NCI-H1417 treated with DMSO at 0.1 percent for 48 hours (cell line): ENCODE measurements at regions not wholly inside any gene's neighbourhood (a gene's known extent, or its start where the extent isn't known, plus 50 kb on each side); places are given as distances from the start of the nearest gene placed in this dataset.
"Not testable (repeated sequence)": the region's sequence is repeated elsewhere in the genome, so short reads cannot be mapped to it uniquely, and the experiment has no call there.

Experiments
- DNase-seq: peaks from one replicate; lab custom pipeline; 2025; lab: John Stamatoyannopoulos, UW

DNA sequence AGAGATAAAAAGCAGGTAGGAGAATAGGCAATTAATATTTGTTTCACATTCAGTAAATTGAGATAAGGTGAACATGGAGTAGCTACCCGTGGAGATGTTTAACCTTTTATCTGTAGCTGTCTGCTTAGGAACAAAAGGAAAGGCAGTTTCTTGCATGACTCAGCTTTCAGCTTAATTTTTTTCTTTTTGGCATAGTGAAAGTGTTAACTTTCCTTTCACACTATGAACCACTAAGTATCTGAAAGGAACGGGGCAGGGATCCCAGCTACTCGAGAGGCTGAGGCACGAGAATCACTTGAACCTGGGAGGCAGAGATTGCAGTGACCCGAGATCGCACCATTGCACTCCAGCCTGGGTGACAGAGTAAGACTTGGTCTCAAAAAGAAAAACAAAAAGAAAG is 176.0 kb downstream of the LACC1 start:
- not testable (repeated sequence) for DNase-seq

DNA sequence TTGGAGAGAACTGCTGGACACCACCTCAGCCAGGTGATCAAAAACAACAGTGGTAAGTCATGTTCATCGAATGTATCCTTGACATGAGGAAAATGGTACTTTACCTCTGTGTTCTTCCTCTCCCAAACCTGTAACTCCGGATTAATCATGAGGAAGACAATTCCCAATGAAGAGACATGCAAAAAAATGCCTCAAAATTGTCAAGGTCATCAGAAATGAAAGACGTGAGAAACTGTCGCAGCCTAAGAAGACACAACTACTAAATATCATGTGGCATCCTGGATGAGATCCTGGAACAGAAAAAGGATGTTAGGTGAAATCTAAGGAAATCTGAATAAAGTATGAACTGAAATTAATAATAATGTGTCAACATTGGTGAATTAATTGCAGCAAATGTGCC is 178.4 kb downstream of the LACC1 start:
- DNase-seq = no peak

DNA sequence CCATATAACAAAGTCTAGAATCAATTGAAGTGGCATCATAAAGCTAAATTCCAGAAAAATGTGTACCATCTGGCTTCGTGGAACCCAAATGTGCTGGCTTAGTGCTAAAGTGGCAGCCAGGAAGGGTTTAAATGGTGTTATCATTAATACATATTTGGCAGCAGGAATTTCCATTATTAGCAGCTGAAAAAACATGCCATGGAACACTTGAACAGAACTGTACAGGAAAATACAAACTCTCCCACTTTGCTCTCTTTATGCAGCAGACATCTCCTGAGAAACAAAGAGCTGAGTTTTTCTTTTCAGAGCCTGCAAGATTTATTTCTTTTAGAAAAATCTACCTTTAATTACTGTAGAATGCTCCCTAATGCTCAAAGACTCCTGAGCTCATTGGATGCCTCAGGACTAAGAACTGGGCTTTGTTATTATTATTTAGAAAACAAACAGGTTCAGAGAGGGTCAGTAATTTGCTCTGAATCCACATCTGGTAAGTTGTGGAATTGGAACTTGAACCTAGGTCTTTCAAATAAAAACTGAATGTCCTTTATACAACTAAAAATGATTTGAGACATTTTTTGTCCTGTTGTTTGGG is 179.0 kb downstream of the LACC1 start:
- no peak for DNase-seq

DNA sequence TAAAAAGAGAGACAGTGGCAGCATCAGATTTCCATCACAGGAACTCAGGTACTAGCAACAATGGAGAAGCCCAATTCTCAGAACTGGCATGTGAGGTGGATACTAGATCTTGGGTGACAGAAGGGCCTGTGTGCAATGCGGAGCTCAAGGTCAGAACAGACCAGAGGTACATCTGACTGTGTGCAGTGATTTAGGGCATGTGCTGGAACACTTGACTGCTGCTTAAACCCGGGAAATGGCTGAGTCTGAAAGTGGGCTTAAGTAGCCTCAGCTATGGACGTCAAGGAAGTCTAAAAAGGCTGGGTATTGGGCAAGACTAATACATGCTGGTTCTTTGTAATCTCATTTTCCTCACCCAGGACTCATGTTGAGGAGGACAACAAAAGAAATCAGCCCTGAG is 182.2 kb downstream of the LACC1 start:
- no peak for DNase-seq

DNA sequence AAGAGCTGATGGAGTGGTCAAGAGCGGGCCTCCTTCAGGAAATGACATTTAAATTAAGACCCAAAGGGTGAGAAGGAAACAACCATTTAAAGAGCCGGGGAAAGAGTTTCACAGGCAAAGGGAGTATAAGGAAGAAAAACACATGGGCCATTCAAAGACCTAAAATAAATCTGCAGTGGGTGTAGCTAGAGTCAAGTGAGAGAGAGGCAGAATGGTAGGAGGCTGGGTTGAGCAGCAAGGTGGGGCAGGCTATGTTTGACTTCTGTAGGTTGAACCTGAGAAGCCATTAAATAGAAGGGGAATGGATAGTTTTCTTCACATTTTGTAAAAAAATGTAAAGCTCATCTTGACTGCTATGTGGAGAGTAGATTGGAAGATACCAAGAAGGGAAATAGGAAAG is 183.8 kb downstream of the LACC1 start:
- DNase-seq = no peak

DNA sequence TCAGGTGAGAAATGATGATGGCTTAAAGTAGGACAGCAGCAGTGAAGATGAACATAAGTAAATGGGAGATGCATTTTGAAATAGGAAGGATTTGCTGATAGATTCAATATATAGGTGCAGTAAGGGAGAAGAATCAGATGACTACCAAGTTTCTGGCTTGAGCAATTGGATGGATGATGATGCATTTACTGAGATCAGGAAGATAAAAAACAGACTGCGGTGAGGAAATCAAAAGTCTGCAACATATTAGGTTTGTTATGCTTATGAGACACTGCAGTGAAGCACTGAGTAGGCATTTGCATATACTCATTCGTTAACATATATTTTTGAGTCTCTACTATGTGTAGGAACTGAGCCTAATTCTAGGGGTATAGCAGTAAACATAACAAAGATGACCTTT is 184.2 kb downstream of the LACC1 start:
- no peak for DNase-seq

DNA sequence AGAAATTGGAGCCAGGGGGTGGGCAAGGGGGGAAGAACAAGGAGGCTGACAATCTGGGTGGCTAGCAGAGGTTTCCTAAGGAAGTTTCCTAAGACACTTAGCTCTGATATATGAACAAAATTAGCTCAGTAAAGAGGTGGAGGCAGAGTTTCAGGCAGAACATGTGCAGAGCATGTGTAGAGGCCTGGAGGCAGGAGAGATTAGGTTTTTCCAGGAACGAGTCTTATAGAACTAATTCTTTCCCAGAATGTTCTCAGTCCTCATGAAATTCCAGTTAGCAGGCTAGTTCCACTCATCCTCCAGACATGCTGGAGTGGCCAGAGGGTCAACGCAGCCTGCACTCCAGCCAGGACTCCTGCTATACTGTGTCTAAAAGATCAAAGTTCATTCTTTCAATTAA is 184.7 kb downstream of the LACC1 start:
- DNase-seq = no peak

DNA sequence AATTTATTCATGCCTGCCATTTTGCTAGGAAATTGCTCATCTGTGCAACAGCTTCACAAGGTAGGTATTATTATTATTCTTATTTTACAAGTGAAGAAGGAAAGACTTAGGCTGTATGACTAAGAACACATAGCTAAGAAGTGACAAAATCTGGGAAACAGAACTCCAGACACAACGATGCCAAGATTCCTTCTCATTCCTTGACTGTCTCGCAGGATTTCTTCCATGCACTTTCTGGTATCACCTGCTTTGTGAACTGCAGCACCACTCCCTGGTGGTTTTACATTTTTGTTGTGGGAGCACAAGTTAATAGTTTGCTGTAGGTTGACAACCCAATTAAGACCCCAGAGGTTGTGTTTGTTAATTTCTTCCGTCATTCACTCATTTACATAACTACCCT is 188.5 kb downstream of the LACC1 start:
- DNase-seq = no peak

DNA sequence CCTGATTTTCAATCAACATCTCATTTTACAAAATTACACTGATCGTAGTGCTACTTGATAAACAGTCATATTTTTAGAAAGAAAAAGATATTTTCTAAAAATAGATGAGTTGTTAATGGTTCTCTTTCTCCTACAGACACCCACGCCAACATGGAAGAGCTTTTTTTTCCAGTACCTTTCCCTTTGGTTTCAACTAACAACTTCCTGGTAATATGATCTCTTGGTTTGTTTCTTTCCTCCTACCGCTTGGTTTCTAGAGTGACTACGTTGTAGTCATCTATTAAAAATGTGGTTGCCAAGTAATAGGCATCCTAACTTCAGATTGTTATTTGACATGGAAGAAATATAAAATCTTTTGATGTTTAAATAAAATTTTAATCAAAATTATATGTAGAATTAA is 189.0 kb downstream of the LACC1 start:
- DNase-seq = no peak

DNA sequence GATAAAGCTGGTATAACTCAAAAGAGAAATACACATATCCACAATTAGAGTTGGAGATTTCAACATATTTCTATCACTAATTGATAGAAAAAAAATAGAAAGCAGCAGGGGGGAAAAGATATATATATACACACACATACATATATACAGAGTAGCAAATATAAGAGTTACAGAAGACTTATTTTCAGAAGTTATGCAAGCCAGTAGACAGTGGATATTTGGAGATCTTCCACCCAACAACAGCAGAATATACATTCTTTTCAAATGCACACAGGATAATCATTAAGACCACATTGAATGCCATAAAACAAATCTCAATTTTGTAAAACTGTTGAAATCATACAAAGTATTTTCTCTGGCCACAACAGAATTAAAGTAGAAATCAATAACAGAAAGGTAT is 192.8 kb downstream of the LACC1 start:
- DNase-seq = no peak

DNA sequence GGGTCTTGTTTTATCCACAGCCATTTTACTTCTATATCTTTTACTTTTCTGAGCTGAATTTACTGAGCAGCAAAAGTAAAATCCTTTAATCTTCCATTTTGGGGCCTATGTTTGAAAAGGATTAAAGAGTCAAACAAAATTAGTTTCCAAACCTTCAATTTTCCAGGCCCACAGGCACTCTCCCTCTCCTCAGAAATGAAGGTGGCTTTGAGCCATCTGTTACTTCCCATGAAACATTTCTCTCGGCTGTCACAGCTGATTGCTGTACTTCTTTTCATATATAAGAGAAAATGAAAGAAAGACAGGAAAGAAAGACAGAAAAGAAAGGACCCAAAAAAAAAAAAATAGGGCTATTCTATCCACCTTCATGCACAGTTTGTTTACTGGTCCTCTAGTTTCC is 194.9 kb downstream of the LACC1 start:
- DNase-seq = no peak

DNA sequence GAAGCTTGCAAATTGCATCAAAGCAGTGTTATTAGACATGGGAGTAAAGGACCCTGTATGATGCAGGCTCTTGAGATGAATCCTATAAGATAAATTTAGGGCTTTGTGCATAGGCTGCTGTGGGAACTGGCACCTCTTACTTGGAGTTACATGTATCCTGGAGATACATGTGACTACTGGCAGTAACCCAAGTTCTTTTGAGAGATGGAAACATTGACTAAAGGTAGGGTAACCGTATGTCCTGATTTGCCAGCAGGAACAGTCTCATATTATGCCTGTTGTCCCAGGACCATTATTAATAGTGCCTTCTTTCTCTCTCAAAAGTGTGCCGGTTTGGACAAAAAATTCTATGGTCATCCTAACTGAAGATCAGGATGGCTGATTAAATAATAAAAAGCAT is 195.4 kb downstream of the LACC1 start:
- no peak for DNase-seq

DNA sequence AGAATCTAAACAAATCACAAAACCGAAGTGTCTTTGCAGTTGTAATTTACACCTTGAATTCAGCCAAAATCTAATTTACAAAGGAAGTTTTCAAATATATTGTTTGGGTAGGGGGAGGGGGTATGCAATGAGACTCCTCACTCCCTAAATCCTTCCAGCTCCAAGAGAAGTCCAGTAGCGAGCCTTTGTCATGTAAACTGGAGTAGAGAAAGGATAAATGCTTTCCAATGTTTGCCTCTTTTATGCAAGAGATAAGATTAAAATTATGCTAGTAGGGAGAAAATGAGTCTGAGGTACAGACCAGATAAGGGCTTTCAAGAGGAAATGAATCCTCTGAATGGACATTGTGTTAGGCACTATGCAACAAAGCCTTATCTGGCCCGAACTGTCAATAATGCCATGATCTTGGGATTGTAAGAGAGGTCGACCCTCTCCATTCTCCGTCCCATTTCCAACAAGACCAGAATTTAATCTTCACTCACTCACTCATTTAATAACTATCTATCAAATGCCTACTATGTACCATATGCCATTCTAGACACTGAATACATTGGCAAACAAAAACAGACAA is 199.2 kb downstream of the LACC1 start:
- DNase-seq = no peak

DNA sequence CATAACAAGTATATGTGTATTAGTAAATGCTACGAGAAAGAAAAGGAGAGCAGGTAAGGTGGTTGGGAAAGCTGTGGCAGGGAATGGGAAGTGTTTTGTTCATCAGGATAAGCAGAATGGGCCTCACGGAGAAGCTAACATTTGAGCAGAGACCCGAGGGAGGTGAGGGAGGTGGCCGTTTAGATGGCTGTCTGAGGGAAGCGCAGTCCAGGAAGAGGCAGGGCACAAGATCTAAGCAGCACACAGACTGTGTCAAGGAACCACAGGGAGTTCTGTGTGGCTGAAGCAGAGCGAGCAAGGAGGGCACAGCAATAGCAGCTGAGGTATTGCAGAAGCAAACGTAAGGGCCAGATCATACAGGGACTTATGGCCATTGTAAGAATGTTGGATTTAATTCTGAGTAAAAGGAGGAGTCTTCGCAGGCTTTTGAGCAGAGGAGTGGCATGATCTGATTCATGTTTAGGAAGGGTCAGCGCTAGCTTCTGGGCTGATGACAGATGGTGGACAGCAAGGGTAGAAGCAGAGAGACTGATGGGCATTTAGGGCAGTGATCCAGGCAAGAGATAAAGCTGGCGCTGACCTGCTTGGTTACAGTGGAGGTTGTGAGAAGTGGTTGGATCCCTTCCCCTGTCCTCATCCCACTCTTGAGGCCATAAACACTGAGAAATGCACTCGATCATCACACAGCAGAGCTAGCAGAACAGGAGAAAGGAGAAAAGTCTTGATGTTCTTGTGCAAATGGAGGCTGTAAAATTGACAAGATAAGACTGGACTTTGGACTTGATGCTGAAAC is 199.9 kb downstream of the LACC1 start:
- no peak for DNase-seq

DNA sequence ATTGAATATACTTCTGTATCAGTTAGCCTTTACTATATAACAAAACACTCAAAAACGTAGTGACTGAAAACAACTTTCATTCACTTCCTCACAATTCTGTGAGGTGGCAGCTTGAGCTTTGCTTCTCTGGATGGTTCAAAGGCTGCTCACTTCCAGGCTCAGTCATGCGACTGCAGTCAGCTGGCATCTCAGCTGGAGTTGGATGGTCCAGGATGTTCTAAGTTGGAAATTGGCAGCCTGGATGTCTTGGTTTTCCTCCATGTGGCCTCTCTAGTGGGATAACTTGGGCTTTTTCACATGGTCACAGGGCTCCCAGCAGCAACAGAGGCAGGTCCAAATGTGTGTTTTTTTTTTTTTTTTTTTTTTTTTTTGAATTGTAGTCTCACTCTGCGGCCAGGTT is 204.4 kb downstream of the LACC1 start:
- DNase-seq = no peak

DNA sequence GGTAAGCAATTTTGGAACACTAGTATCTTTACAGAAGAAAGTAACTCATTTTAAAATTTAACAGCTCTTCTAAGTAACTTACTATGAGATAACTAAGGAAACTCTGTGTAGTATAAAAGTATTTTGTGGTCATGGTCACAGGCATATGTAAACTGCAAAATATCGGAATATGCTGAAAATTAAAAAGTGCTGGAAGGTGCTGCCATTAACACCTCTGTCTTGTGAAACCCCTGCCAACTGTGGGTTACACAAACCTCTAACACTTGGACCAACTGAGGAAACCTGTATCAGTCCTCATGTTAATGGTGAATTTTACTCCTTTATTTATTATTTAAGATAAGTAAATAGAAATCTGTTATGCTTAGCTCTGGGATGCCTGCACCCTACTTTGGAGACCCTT is 206.7 kb downstream of the LACC1 start:
- no peak for DNase-seq

DNA sequence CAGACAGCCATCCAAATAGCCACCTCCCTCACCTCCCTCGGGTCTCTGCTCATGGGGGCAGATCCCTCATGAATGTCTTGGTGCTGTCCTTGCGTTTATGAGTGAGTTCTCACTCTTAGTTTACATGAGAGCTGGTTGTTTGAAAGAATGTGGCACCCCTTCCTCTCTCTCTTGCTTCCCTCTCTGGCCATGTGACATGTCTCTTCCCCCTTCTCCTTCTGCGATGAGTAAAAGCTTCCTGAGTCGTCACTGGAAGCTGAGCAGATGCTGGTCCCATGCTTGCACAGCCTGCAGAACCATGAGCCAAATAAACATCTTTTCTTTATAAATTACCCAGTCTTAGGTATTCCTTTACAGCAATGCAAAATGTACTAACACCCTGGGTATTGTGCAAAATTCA is 208.7 kb downstream of the LACC1 start:
- DNase-seq = no peak

DNA sequence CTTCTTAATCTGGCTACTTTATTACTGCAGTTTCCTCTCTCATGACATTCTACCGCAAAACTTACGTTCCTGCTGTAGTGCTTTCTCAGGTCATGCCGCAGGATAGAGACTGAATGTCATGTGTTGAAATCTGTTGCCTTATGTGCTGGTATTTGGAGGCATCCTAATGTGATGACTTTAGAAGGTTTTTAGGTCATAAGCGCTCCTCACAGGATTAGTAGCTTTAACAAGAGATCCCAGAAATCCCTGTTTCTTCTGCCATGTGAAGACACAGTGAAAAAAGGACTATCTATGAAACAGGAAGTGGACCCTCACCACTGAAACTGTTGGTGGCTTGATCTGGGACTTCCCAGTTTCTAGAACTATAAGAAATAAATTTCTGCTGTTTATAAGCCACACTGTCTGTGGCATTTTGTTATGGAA is 209.3 kb downstream of the LACC1 start:
- no peak for DNase-seq

DNA sequence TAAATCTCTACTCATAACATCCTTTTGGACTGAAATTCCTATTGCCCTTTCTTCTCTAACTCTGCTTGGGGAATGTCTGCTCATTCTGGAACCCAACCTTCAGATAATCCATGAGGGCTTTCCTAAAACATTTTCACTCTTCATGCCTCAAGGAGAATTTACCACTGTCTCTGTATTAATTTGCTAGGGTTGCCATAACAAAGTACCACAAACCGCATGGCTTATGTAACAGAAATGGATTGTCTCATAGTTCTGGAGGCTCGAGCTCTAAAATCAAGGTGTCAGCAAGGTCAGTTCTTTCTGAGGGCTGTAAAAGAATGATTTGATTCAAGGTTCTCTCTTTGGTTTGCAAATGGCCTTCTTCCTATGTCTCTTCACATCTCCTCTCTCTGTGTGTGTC is 209.7 kb downstream of the LACC1 start:
- DNase-seq = no peak

DNA sequence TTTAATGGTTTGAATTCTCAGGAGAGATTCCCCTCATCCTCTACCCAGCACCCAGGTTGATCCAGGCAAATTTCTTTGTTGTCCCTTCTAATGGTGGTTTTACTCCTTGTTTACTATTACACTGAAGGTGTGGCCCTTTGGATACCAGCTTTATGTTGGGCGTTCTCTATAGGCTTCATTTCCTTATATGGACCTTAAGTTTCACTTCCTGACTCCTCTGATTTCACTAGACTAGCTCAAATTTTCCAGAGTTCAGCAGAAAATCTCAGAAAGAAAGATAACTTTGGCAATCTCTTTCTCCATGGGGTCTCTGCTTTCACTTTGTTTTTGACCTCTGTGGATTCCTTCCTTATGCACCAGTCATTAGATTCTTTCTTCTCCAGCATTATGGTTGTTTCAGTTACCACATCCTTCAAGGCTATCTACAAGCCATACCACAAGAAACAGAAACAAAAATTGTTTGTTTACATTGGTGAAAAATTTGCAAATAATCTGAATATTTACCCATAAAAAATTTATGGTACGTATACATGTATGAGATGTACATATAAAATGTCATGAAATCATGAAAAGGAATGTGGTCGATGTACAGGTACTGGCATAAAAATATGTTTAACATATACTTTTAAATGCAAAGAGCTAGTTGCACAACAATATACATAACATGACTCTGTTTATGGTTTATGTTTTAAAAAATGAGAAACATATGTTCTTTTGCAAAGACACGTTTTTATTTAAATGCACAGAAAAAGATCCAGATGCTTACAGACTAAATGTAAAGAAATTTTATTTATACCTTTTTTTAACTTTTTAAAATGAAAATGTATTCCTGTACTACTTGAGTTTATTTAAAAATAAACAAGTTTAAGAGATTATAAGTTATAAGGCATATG is 212.6 kb downstream of the LACC1 start:
- no peak for DNase-seq

DNA sequence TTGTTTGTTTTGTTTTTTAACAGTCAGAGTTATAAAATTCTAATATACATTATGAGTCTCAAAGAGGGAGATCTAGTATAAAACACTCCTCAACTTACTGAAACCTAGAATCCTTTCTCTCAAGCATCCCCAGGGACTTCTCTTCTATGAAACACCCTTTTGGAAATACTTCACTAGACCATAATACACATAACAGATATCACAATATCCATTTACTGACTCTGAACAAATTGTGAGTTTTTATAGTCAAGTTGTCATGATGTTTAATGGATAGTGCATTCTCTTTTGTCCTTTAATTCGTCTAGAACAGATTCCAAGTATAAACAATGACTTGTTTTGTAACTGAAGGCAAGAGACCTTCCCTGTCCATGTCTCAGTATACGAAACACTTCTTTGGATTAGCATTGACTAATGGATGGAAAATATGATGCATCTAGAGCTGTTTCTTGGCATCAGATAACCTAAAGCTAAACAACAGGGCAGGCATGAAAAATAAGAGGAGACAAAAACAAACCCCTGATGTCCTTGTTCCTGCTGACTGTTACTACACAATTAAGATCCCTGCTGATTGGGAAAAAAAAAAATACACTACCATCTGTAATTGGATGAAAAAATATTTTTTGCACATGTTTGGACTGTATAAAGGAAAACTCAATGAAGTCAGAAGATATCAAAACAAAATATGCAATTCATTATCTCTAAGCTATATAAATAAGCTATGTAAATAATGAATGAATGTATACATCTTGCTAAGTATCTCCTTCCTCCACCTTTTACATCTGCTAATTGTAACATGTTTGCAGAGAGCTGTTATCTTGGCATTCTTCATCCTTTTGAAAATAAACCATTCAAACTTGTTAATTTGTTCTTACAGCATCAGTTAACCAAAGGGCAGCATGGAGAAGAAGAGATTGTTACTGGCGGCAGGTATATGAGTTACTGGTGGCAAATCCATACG is 214.2 kb downstream of the LACC1 start:
- DNase-seq = no peak

DNA sequence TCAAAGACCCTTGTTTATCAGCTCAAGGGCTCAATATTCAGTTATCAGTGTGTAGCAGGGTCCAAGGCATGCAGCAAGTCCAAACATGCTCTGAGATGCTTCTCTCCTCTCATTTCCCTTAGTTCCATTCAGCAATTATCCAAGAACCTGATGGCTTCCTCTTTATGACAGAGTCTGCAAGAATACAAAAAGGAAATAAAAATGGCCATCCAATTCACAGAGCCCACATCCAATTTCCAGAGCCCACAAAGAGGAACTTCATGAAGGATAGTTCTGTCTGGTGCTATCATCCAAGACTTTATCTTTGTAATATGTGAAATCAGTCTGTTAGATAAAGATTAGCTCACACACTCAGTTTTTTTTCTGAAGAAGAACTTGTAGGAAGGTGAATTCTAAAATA is 217.2 kb downstream of the LACC1 start:
- no peak for DNase-seq
